ENCODE measurements at regions not wholly inside any gene's neighbourhood (a gene's known extent, or its start where the extent isn't known, plus 50 kb on each side); places are given as distances from the start of the nearest gene placed in this dataset.

GRCh38 chr7:11895337-11895736 is 63.3 kb upstream of the THSD7A start:
- no peak for DNase-seq

DNA sequence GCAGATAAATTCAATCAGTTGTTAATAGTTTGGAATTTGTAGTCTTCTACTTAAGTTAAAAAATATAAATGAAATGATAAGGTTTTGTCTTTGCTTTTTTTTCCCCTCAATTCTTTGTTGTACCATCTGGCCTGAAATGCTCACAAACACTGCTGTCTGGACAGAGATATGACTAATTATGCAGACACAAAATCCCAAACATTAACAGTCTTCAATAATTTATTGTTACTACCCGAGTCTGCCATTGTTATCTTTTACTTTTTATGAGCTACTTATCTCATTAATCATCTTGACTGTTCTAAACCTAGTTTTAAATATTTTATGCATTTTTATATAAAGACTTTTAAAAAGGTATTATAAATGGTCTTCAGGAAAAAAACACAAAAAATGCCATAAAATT is 64.7 kb upstream of the THSD7A start:
- no peak for DNase-seq

- DNase-seq, result no peak
Observed at GRCh38 chr7:11899247-11899646, 67.2 kb upstream of the THSD7A start.

DNA sequence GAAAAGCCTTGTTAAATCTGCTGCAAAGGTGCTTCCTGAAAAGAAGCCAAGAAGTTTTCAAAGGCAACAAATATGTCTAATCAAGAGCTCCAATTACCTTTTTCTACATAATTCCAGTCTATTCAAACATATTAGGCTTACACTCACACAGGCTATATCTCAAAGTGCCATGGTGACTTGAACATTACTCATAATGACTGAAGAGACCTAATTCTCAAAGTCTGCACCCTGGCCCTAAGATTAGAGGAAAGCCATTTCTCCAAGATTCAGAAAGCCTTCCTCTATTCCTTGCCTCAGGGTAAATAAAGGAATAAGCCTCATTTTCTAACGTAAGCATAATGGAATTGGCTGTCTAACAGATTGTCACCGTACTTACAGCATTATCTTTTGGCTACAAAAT is 78.3 kb upstream of the THSD7A start:
- DNase-seq, result no peak

DNA sequence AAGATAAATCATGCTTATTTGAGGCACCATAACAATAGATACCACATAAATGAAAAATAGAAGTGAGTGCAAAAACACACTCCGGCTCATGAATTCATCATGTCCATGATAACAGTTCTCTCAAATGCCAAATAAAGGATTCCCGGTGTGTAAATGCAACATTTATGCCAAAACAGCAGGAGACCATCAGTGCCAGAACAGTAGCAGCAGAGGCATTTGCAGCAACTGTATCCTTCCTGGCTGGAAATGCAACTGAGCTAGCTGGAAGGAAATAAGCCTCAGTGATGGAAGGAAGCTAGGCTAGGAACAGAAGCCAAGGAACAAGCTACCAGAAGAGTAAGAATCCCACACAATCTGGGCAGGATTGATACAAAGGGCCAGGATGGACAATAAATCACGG is 79.9 kb upstream of the THSD7A start:
- no peak for DNase-seq

DNA sequence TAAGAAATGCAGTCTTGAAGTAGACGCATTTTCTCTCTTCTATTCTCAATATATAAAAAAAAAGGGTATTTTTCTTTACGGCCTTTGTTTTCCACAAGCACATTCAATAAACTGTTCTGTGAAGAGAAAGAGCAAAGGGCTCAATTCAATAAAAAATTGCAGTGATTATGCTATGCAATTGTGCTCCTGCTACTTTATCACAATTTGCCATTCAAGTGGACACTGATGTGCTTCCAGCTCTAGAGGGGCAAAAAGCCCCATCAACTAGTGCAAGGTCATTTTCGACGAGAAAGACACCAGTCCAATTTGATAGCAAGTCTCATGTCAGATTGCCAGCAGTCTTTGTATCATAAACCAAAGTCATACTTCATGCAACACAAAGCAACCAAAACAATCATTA is 82.6 kb upstream of the THSD7A start:
- DNase-seq, result no peak

DNA sequence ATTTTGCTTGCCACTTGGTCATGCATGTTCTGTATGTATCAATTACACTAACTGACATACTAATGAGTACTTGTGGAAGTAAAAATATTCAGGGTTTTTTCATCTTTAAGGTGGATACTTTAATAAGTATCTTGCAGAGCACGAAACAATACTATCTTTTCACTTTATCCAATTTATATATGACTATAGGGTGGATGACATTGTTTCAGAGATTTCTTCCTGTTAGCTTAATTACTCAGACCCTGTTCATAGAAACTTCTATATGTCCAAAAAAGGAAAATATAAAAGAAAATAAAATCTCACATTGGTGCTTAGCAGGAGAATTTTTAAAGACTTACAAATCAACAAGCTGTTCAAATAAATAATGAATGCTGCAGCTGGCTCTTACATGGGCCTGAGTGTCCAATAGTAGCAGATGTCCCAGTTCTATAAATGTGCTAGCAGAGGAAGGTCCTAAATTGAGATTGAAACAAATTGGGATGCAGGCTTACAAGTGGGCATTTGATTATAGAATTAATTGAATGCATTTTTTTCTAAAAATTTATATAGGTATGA is 91.5 kb upstream of the THSD7A start:
- DNase-seq, result no peak

- no peak for DNase-seq
Observed at GRCh38 chr7:11931307-11931706, 99.3 kb upstream of the THSD7A start.

DNA sequence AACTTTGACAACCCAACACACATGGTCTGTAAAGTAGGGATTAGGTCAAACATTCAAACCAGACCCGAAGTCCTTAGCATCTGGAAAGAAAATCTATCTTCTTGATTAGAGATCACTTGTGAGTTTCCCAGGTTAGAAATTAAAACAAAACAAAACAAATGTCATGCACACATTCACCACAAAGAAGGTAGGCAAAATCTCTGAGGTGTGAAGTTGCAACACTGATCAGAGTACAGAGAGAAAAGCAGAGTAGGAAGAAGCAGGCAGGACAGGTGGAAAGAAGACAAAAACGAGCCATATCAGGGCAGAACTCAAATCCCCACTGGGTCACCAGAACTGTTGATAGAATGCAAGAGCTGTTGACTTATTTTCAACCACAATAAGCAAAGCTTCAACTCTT is 102.8 kb upstream of the THSD7A start:
- no peak for DNase-seq

- no peak for DNase-seq
Observed at GRCh38 chr7:11935905-11936304, 103.9 kb upstream of the THSD7A start.

DNA sequence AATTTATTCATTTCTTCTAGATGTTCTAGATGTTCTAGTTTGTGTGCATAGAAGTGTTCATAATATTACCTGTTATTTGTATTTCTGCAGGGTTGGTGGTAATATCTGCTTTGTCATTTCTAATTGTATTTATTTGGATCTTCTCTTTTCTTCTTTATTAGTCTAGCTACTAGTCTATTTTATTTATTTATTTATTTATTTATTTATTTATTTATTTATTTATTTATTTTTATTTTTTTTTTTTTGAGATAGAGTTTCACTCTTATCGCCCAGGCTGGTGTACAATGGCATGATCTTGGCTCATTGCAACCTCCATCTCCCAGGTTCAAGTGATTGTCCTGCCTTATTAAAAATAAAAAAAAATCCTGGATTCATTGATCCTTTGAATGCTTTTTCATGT is 114.8 kb upstream of the THSD7A start:
- no peak for DNase-seq

- no peak for DNase-seq
Observed at GRCh38 chr7:11950281-11950680, 118.3 kb upstream of the THSD7A start.

DNA sequence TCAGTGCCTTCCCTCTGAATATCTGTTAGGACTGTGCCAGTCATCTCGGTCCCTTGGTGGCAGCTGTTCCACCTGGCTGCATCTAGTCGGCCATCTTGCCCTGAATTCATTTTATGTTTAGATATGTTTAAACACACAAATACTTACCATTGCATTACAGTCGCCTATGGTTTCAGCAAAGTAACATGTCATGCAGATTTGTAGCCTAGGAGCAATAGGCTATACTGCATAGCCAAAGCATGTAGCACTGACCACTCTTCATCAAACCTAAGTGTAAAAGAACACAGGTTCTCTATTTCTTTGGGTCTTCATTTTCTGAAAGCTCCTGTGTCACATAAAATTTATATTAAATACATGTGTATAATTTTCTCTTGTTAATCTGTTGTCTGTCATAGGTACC is 118.9 kb upstream of the THSD7A start:
- no peak for DNase-seq

DNA sequence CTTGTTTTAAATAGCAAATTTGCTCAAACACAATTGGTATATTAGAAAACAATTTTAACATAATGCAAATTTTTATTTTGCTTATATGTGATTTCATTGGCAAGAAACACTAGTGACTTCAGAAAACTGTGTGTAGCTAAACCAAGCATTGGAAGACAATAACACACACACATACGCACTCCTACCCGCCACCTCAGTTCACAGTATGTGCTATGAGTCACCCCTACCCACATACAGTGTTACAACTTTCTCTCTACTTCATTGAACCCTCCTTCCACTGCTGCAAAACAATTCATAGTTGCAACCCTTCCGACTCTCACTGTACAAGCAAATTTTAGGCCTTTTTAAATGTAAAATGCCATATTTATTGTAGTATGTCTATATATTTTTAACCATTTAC is 119.9 kb upstream of the THSD7A start:
- no peak for DNase-seq

DNA sequence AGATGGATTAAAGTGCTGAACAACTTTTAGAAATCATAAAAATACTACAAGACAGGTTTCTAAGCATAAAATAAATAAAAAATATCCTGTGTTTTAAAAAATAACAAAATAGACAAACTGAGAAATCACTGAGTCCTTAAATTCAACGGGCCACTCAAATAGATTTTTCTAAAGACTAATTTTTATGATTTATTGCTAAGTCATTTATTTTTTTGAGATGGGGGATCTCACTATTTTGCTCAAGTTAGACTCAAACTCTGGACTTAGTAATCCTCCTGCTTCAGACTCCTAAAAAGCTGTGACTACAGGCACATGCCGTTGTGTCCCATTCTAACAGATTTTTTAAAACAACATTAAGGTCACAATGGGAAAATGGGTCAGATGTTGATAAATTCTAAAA is 121.0 kb upstream of the THSD7A start:
- DNase-seq, result no peak

- DNase-seq, result no peak
Observed at GRCh38 chr7:11956991-11957390, 125.0 kb upstream of the THSD7A start.

DNA sequence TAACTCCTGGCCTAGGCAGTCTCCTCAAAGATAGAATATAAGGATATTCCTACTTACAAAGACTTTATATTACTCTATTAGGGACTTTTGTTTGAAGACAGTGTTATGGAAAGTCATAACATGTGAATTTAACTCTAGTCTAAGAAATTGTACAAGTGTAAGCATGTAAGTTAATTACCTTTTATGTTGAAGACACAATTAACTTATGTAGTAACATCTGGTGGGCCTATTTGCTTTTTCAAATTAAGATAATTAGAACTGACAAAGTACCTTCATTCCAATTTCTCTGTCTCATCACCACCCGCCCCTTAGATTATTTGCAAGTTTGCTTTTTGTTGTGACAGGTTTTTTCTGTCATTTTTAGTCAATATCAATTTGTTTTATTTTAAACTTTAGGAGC is 126.0 kb upstream of the THSD7A start:
- DNase-seq, result no peak

DNA sequence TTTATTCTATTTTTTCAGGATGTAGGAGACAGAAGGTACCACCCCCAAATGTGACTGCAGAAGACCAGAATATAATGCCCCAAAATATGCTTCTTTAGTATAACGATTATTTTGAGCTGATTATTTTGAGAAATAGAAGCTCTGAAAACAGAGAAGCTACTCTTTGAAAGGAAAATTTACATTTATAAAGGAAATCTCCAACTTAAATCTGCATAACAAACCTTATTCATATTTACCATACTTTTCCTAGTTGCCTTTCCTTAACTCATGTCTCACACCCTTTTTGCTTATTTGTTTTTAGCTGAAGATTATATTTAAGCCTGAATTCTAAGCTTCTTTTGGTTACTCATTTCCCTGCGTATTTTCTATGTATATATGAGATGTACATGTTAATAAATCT is 127.1 kb upstream of the THSD7A start:
- no peak for DNase-seq

DNA sequence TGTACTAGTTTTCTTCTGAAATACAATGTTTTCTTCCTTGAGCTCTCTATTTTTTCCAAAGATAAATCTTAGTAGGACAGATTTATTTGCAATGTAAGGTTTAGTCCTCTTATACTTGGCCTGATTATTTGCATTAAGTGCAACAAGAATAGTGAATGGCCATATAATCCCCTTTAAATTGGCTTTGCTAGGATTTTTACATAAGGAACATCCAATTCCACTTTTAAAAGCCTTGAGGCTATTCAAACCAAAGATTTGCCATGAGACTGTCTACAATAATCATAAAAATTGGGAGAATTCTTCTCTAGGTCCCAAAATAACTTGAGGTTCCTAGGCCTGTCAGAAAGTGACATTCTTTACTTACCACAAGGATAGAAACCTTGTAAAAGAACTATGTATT is 128.6 kb upstream of the THSD7A start:
- no peak for DNase-seq

DNA sequence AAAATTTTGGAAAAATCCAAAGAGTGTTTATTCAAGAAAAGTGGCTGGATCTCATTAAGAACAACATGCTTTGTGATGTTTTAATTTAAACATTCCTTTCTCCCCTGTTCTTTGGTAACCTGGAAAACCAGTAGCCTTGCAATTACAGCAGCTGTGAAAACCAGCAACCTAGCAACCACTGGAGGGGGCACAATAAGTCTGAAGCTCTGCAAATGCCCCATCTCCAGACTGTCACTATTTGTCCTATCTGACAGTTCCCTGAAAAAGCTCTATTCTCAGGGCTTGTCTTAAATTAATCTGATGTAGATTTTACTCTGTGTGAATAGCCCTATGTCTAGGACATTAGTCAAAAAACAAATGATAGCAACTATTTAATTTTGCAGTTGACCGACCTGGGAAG is 137.6 kb upstream of the THSD7A start:
- no peak for DNase-seq

- DNase-seq, result no peak
Observed at GRCh38 chr7:11970132-11970531, 138.1 kb upstream of the THSD7A start.

GRCh38 chr7:11985376-11985775 is 153.4 kb upstream of the THSD7A start:
- no peak for DNase-seq

DNA sequence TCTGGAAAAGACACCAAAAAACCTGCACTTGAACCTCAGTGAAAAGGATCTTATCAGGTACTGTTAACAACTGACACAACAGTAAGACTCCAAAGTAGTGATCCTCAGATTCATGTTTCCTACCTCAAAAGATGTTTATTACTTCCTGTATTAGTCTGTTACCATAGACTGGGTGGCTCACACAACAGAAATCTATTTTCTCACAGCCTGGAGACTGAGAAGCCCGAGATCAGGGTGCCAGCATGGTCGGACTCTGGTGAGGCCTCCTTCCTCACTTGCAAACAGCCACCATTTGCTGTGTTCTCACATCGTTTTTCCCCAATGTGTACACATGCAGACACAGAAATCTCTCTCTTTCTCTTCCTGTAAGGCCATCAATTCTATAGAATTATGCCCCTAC is 154.0 kb upstream of the THSD7A start:
- no peak for DNase-seq

DNA sequence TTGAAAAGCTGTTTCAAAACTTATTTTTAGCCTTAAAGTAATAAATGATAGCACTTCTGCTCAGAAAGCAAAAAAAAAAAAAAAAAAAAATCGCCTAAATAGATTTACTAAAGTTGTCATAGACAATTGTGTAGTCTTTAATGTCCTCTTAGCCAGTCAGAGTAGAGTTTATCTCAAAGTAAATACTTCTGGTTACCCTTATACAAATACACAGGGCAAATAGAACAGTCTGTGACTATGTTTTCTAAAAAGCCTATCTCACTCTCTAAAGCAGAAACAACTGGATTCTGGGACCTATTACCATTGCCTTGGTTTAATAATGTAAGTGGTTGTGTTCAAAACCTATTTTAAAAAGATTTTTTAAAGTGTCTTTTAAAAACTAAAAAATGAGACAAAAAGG is 156.2 kb upstream of the THSD7A start:
- no peak for DNase-seq

- no peak for DNase-seq
Observed at GRCh38 chr7:12002428-12002827, 170.4 kb upstream of the THSD7A start.

DNA sequence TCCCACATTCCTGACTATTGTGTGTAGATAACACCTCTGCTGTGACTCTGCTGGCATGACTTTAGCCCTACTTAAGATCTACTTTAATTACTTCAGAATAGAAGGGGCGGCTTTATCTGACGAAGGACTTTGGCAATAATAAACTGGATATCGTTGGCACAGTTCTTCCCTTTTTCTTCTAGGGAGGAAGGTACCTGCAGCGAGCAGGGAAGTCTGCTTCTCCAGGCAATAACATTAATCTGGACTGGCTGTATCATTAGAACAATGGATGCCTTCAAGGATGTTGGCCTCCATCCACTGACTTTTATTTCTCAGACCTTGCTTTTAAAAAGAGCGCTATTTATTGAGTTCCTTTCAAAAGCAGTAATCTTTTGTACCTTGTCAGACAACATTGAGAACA is 172.6 kb upstream of the THSD7A start:
- DNase-seq, result no peak

All from activated CD8-positive, alpha-beta memory T cell treated with anti-CD3 and anti-CD28 coated beads, Interleukin-2, amount 50 U/mL, for 4 hours (primary cell).